ENCODE measurements at regions not wholly inside any gene's neighbourhood (a gene's known extent, or its start where the extent isn't known, plus 50 kb on each side); places are given as distances from the start of the nearest gene placed in this dataset.

DNA sequence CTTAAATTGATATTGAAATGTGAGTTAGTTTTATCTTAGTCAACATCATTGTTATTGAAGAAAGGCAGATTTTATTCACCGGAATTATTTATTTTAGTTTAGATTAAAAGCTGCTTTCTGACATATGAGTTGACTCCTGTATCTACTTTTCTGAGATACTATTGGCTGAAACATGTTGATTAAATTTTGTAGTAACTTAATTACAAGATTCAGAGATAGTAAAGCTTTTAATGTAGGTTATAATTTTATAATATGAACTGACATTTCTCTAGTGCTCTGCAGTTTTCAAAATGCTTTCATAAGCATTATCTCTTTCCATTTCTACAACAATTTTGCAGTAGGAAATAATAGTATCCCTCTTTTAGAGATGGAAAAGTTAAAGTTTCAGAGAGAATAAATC is 616.0 kb downstream of the USP25 start:
- Mint-ChIP-seq H3K9me3 (peaks cover 4% of the 10 kb centered on the region), H3K4me3 (no peak overlapping the region), H3K36me3 (peaks cover 7% of the 10 kb centered on the region), H3K4me1 (peaks cover 12% of the 10 kb centered on the region), H3K27me3 (ENCODE audit: low read depth) (no peaks in the 10 kb centered on the region), H3K27ac (no peak overlapping the region)
- no peak for DNase-seq (ENCODE audit: low spot score in 2 of 2, unreplicated experiment in 2 of 2)
- TF ChIP-seq, protein P1, sequence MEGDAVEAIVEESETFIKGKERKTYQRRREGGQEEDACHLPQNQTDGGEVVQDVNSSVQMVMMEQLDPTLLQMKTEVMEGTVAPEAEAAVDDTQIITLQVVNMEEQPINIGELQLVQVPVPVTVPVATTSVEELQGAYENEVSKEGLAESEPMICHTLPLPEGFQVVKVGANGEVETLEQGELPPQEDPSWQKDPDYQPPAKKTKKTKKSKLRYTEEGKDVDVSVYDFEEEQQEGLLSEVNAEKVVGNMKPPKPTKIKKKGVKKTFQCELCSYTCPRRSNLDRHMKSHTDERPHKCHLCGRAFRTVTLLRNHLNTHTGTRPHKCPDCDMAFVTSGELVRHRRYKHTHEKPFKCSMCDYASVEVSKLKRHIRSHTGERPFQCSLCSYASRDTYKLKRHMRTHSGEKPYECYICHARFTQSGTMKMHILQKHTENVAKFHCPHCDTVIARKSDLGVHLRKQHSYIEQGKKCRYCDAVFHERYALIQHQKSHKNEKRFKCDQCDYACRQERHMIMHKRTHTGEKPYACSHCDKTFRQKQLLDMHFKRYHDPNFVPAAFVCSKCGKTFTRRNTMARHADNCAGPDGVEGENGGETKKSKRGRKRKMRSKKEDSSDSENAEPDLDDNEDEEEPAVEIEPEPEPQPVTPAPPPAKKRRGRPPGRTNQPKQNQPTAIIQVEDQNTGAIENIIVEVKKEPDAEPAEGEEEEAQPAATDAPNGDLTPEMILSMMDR (IDR thresholded peaks at IDR 0.05; ENCODE audit: unreplicated experiment) = no peak

DNA sequence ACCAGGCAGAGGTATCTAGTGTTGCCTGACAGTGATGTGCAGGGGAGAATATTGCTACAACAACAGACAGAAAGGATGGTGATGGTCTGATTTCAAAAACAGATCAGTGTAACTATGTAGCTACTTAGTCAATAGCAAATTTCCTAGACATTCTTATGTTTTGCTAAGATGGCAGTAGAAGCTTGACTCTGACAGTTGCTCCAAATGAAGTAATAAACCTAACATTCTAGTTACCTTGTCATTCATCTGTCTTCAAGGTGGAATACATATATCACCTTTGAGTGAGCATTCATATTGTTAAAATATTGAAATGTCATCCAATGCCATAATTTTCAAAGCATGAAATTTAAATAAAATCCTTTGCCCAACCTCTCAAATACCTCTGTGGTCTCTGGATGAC is 617.4 kb downstream of the USP25 start:
- H3K4me3 Mint-ChIP-seq = no peak overlapping the region
- H3K36me3 Mint-ChIP-seq = peaks cover 16% of the 10 kb centered on the region
- peaks cover 4% of the 10 kb centered on the region for H3K9me3 Mint-ChIP-seq
- no peak for DNase-seq (ENCODE audit: low spot score in 2 of 2, unreplicated experiment in 2 of 2)
- peaks cover 10% of the 10 kb centered on the region for H3K4me1 Mint-ChIP-seq
- H3K27ac Mint-ChIP-seq = no peak overlapping the region
- TF ChIP-seq, protein P1 (IDR thresholded peaks at IDR 0.05; ENCODE audit: unreplicated experiment) = no peak
- H3K27me3 Mint-ChIP-seq (ENCODE audit: low read depth) = no peaks in the 10 kb centered on the region

DNA sequence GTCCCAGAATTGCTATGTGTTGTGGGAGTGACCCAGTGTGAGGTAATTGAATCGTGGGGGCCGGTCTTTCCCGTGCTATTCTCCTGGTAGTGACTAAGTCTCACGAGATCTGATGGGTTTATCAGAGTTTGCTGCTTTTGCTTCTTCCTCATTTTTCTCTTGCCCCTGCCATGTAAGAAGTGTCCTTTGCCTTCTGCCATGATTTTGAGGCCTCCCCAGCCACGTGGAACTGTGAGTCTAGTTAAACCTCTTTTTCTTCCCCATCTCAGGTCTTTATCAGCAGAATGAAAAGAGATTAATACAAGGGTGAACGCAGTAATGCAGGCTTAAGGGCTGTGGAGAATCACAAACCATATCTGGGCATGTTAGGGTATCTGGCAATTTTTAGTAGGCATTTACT is 624.0 kb downstream of the USP25 start:
- H3K4me1 Mint-ChIP-seq = peaks cover 16% of the 10 kb centered on the region
- H3K27ac Mint-ChIP-seq = peak overlapping the region; percentile 59
- H3K36me3 Mint-ChIP-seq = peaks cover 34% of the 10 kb centered on the region
- no peak overlapping the region for H3K4me3 Mint-ChIP-seq
- TF ChIP-seq, protein P1 (IDR thresholded peaks at IDR 0.05; ENCODE audit: unreplicated experiment) = no peak
- H3K9me3 Mint-ChIP-seq = peaks cover 4% of the 10 kb centered on the region
- no peaks in the 10 kb centered on the region for H3K27me3 Mint-ChIP-seq (ENCODE audit: low read depth)
- DNase-seq (ENCODE audit: low spot score in 2 of 2, unreplicated experiment in 2 of 2) = no peak

DNA sequence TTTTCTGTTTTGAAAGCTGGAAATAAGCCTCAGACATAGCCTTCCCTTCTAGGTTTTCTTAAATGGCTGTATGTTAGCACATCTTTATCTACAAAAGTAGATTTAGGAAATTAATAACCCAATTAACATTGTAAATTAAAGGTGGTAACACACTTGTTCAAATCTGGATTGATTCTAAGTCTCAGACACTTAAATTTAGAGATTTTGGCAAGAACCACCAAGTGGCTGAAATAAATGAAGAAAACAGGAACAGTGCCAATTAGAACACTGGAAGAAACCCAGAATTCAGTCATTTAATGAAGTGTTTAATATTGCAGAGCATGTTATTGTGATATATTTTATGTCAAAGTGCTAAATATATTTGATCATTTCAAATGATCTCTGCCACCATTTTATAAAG is 628.2 kb downstream of the USP25 start:
- H3K9me3 Mint-ChIP-seq = peaks cover 13% of the 10 kb centered on the region
- TF ChIP-seq, protein P1 (IDR thresholded peaks at IDR 0.05; ENCODE audit: unreplicated experiment) = no peak
- H3K4me1 Mint-ChIP-seq = peaks cover 13% of the 10 kb centered on the region
- DNase-seq (ENCODE audit: low spot score in 2 of 2, unreplicated experiment in 2 of 2) = no peak
- H3K27me3 Mint-ChIP-seq (ENCODE audit: low read depth) = no peaks in the 10 kb centered on the region
- no peak overlapping the region for H3K27ac Mint-ChIP-seq
- no peak overlapping the region for H3K4me3 Mint-ChIP-seq
- H3K36me3 Mint-ChIP-seq = peaks cover 23% of the 10 kb centered on the region

DNA sequence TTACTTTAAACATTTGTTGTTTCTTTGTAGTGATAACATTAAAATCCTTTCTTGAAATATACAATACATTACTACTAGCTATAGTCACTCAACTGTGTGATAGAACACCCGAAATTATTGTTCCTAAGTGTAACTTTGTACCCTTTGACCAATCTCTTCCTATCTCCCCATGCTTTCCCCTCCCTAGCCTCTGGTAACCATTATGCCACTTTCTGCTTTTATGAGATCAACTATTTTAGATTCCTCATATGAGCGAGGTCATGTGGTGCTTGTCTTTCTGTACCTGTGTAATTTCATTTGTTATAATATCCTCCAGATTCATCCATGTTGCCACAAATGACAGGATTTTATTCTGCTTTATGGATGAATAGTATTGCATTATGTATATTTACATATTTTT is 629.0 kb downstream of the USP25 start:
- TF ChIP-seq, protein P1 (IDR thresholded peaks at IDR 0.05; ENCODE audit: unreplicated experiment) = no peak
- no peak overlapping the region for H3K4me3 Mint-ChIP-seq
- no peak for DNase-seq (ENCODE audit: low spot score in 2 of 2, unreplicated experiment in 2 of 2)
- peaks cover 11% of the 10 kb centered on the region for H3K4me1 Mint-ChIP-seq
- H3K36me3 Mint-ChIP-seq = peaks cover 22% of the 10 kb centered on the region
- H3K9me3 Mint-ChIP-seq = peaks cover 13% of the 10 kb centered on the region
- H3K27me3 Mint-ChIP-seq (ENCODE audit: low read depth) = no peaks in the 10 kb centered on the region
- no peak overlapping the region for H3K27ac Mint-ChIP-seq

DNA sequence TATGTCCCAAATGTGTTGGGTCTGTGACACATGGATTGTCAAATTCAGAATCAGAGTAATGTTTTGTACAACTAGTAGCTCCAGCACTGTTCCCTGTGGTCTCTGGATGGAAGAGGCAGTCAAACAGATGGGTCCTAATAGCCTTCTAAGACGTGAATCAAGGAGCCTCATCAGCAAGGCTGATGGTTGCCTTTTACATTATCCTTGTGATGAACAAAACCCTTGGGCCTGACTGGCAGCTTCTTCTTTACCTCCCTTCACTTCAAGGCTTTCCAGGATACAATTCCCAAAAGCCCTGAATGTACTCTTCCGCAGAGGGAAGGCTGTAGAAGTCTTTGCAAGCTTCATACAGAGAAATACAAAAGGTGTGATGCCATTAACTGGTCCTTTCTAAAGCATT is 633.3 kb downstream of the USP25 start:
- no peak for DNase-seq (ENCODE audit: low spot score in 2 of 2, unreplicated experiment in 2 of 2)
- no peak overlapping the region for H3K4me3 Mint-ChIP-seq
- H3K9me3 Mint-ChIP-seq = peaks cover 9% of the 10 kb centered on the region
- H3K4me1 Mint-ChIP-seq = peaks cover 8% of the 10 kb centered on the region
- no peak overlapping the region for H3K27ac Mint-ChIP-seq
- H3K27me3 Mint-ChIP-seq (ENCODE audit: low read depth) = no peaks in the 10 kb centered on the region
- peaks cover 7% of the 10 kb centered on the region for H3K36me3 Mint-ChIP-seq
- TF ChIP-seq, protein P1 (IDR thresholded peaks at IDR 0.05; ENCODE audit: unreplicated experiment) = no peak

All from mesothelial cell of epicardium (in vitro differentiated cells).